ENCODE measurements at regions not wholly inside any gene's neighbourhood (a gene's known extent, or its start where the extent isn't known, plus 50 kb on each side); places are given as distances from the start of the nearest gene placed in this dataset.

DNA sequence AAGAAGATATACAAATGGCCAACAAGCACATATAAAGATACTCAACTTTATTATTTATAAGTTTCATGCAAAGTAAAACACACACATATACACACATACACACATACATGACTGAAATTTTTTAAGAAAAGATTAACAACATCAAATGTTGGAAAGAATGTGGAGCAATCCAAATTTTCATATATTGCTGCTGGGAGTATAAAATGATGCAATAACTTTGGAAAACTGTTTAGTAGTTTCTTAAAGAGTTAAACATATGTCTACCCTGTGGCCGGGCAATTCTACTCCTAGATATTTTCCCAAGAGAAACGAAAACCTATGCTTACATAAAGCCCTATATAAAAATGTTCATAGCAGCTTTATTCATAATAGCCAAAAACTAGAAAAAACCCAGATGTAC lies 99.8 kb upstream of the NR4A3 start:
- no TSS peak for BruUV-seq (replicated peaks)
- Mint-ChIP-seq H3K27me3 (ENCODE audit: unreplicated experiment) (no peaks in the 10 kb centered on the region), H3K9me3 (ENCODE audit: low read depth, unreplicated experiment) (no peaks in the 10 kb centered on the region), H3K4me1 (ENCODE audit: low read depth, unreplicated experiment) (no peaks in the 10 kb centered on the region), H3K27ac (ENCODE audit: unreplicated experiment) (no peak overlapping the region), H3K4me3 (ENCODE audit: low read depth, unreplicated experiment) (no peak overlapping the region), H3K36me3 (ENCODE audit: insufficient read depth, unreplicated experiment) (no peaks in the 10 kb centered on the region)
- TF ChIP-seq, protein P1, sequence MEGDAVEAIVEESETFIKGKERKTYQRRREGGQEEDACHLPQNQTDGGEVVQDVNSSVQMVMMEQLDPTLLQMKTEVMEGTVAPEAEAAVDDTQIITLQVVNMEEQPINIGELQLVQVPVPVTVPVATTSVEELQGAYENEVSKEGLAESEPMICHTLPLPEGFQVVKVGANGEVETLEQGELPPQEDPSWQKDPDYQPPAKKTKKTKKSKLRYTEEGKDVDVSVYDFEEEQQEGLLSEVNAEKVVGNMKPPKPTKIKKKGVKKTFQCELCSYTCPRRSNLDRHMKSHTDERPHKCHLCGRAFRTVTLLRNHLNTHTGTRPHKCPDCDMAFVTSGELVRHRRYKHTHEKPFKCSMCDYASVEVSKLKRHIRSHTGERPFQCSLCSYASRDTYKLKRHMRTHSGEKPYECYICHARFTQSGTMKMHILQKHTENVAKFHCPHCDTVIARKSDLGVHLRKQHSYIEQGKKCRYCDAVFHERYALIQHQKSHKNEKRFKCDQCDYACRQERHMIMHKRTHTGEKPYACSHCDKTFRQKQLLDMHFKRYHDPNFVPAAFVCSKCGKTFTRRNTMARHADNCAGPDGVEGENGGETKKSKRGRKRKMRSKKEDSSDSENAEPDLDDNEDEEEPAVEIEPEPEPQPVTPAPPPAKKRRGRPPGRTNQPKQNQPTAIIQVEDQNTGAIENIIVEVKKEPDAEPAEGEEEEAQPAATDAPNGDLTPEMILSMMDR (IDR thresholded peaks at IDR 0.05; ENCODE audit: unreplicated experiment), result no peak
- CTCF ChIA-PET, result no interaction called here
- intact Hi-C loops (cut with micrococcal nuclease; ENCODE audit: unreplicated experiment), result no loop called here
- no peak for DNase-seq

DNA sequence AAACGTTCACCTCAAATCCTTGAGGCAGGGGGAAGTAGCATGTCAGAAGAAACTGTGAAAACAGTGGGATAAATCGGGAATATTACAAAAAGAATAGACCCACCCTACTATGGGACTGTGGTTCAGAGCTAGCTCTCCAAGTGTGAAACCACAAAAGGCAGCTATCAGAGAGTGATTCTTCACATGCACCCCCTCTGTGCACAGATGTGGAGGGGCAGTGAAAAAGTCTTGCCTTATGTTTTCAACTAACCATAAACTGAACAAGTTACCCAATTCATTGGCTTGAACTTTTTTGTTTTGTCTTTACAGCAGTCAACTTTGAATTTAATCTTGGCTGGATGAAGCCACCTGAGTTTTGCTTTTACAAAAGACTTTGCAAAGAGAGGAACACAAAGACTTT lies 98.8 kb upstream of the NR4A3 start:
- no peak for DNase-seq
- CTCF ChIA-PET, result no interaction called here
- BruUV-seq (replicated peaks), result no TSS peak
- Mint-ChIP-seq H3K4me1 (ENCODE audit: low read depth, unreplicated experiment) (no peaks in the 10 kb centered on the region), H3K27ac (ENCODE audit: unreplicated experiment) (no peak overlapping the region), H3K36me3 (ENCODE audit: insufficient read depth, unreplicated experiment) (no peaks in the 10 kb centered on the region), H3K27me3 (ENCODE audit: unreplicated experiment) (no peaks in the 10 kb centered on the region), H3K9me3 (ENCODE audit: low read depth, unreplicated experiment) (no peaks in the 10 kb centered on the region), H3K4me3 (ENCODE audit: low read depth, unreplicated experiment) (no peak overlapping the region)
- intact Hi-C loops (cut with micrococcal nuclease; ENCODE audit: unreplicated experiment), result no loop called here
- TF ChIP-seq, protein P1 (IDR thresholded peaks at IDR 0.05; ENCODE audit: unreplicated experiment), result no peak

DNA sequence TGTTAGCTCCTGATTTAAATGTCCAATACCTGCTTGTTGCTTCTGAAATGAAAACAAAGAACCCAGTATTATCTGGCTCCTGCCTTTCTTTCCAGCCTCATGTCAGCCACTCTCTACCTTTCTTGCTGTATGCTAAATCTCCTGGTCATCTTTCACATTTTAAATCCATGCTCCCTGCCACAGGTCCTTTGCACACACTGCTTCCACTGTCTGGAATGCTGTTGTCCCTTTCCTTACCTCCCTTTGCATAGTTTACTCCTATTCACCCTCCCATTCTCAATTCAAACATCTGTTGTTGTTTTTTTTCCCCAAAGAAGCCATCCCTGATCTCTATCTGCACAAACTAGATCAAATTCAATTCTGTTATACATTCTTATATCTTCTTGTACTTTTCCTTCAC lies 97.0 kb upstream of the NR4A3 start:
- TF ChIP-seq, protein P1 (IDR thresholded peaks at IDR 0.05; ENCODE audit: unreplicated experiment), result no peak
- Mint-ChIP-seq H3K9me3 (ENCODE audit: low read depth, unreplicated experiment) (no peaks in the 10 kb centered on the region), H3K4me1 (ENCODE audit: low read depth, unreplicated experiment) (no peaks in the 10 kb centered on the region), H3K27me3 (ENCODE audit: unreplicated experiment) (peaks cover 4% of the 10 kb centered on the region), H3K4me3 (ENCODE audit: low read depth, unreplicated experiment) (no peak overlapping the region), H3K27ac (ENCODE audit: unreplicated experiment) (no peak overlapping the region), H3K36me3 (ENCODE audit: insufficient read depth, unreplicated experiment) (no peaks in the 10 kb centered on the region)
- no TSS peak for BruUV-seq (replicated peaks)
- no peak for DNase-seq
- intact Hi-C loops (cut with micrococcal nuclease; ENCODE audit: unreplicated experiment), result no loop called here
- CTCF ChIA-PET, result no interaction called here

DNA sequence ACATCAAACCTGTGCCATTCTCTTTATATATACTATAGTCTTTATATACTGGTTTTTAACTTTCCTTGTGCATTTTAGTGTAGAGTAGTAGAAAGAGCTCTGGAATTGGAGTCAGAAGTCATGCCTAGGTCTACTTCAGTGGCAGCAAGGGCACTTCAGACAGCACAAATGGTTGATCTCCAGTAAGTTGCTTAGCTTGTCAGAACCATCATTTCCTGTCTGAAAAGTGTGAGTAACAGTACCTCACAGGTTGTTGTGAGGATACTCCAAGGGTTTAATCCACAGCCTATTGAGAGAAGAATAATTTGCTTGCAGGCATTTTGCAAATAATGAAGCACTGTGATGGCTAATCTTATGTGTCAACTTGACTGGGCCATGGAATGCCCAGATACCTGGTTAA lies 95.8 kb upstream of the NR4A3 start:
- no peaks in the 10 kb centered on the region for H3K36me3 Mint-ChIP-seq (ENCODE audit: insufficient read depth, unreplicated experiment)
- BruUV-seq (replicated peaks), result no TSS peak
- no peak for DNase-seq
- H3K27ac Mint-ChIP-seq (ENCODE audit: unreplicated experiment), result no peak overlapping the region
- no peaks in the 10 kb centered on the region for H3K9me3 Mint-ChIP-seq (ENCODE audit: low read depth, unreplicated experiment)
- no peaks in the 10 kb centered on the region for H3K4me1 Mint-ChIP-seq (ENCODE audit: low read depth, unreplicated experiment)
- intact Hi-C loops (cut with micrococcal nuclease; ENCODE audit: unreplicated experiment), result no loop called here
- H3K4me3 Mint-ChIP-seq (ENCODE audit: low read depth, unreplicated experiment), result no peak overlapping the region
- TF ChIP-seq, protein P1 (IDR thresholded peaks at IDR 0.05; ENCODE audit: unreplicated experiment), result no peak
- peaks cover 17% of the 10 kb centered on the region for H3K27me3 Mint-ChIP-seq (ENCODE audit: unreplicated experiment)
- CTCF ChIA-PET, result no interaction called here

DNA sequence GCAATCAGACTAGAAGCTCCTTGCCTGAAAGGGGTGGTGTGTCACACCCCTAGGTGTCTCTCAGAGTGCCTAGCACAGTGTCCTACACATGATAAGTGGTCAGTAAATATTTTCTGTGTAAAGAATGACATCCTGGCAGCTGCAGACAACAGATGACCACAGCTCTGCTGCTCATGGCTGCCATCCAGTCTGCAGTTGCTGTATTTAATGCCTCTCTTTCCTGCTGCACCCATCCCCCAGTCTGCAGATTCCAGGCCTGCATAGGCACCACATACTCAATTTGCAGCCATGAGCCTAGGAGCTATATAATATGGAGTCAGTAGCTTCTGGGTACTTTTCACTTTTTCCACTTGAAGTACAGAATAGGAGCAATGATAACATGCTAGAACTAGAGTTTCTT lies 94.9 kb upstream of the NR4A3 start:
- H3K27me3 Mint-ChIP-seq (ENCODE audit: unreplicated experiment), result peaks cover 17% of the 10 kb centered on the region
- TF ChIP-seq, protein P1 (IDR thresholded peaks at IDR 0.05; ENCODE audit: unreplicated experiment), result no peak
- no TSS peak for BruUV-seq (replicated peaks)
- intact Hi-C loops (cut with micrococcal nuclease; ENCODE audit: unreplicated experiment), result no loop called here
- CTCF ChIA-PET, result no interaction called here
- H3K4me3 Mint-ChIP-seq (ENCODE audit: low read depth, unreplicated experiment), result no peak overlapping the region
- no peaks in the 10 kb centered on the region for H3K36me3 Mint-ChIP-seq (ENCODE audit: insufficient read depth, unreplicated experiment)
- no peaks in the 10 kb centered on the region for H3K4me1 Mint-ChIP-seq (ENCODE audit: low read depth, unreplicated experiment)
- DNase-seq, result no peak
- H3K9me3 Mint-ChIP-seq (ENCODE audit: low read depth, unreplicated experiment), result no peaks in the 10 kb centered on the region
- no peak overlapping the region for H3K27ac Mint-ChIP-seq (ENCODE audit: unreplicated experiment)
